ENCODE measurements at regions not wholly inside any gene's neighbourhood (a gene's known extent, or its start where the extent isn't known, plus 50 kb on each side); places are given as distances from the start of the nearest gene placed in this dataset.
"Not testable (repeated sequence)": the region's sequence is repeated elsewhere in the genome, so short reads cannot be mapped to it uniquely, and the experiment has no call there.

GRCh38 chr9:26240020-26240419, 561.8 kb upstream of the TUSC1 start:
- DNase-seq (ENCODE audit: low spot score), result no peak

- no peak for DNase-seq (ENCODE audit: low spot score)
Observed at GRCh38 chr9:26237256-26237655, 559.0 kb upstream of the TUSC1 start.

- no peak for DNase-seq (ENCODE audit: low spot score)
Observed at GRCh38 chr9:26234865-26235264, 556.6 kb upstream of the TUSC1 start.

- no peak for DNase-seq (ENCODE audit: low spot score)
Observed at GRCh38 chr9:26231391-26231790, 553.1 kb upstream of the TUSC1 start.

- no peak for DNase-seq (ENCODE audit: low spot score)
Observed at GRCh38 chr9:26229324-26230054, 551.2 kb upstream of the TUSC1 start.

GRCh38 chr9:26228273-26228672, 550.0 kb upstream of the TUSC1 start:
- DNase-seq (ENCODE audit: low spot score), result no peak

GRCh38 chr9:26221290-26221689, 543.0 kb upstream of the TUSC1 start:
- DNase-seq (ENCODE audit: low spot score), result no peak

GRCh38 chr9:26220367-26220766, 542.1 kb upstream of the TUSC1 start:
- no peak for DNase-seq (ENCODE audit: low spot score)

GRCh38 chr9:26219961-26220360, 541.7 kb upstream of the TUSC1 start:
- DNase-seq (ENCODE audit: low spot score), result no peak

GRCh38 chr9:26216702-26217101, 538.5 kb upstream of the TUSC1 start:
- DNase-seq (ENCODE audit: low spot score), result no peak

GRCh38 chr9:26214713-26215444, 536.6 kb upstream of the TUSC1 start:
- DNase-seq (ENCODE audit: low spot score), result not testable (repeated sequence)

GRCh38 chr9:26210338-26210851, 532.2 kb upstream of the TUSC1 start:
- no peak for DNase-seq (ENCODE audit: low spot score)

GRCh38 chr9:26205261-26205660, 527.0 kb upstream of the TUSC1 start:
- no peak for DNase-seq (ENCODE audit: low spot score)

- no peak for DNase-seq (ENCODE audit: low spot score)
Observed at GRCh38 chr9:26193237-26193636, 515.0 kb upstream of the TUSC1 start.

- DNase-seq (ENCODE audit: low spot score), result no peak
Observed at GRCh38 chr9:26191711-26192110, 513.5 kb upstream of the TUSC1 start.

GRCh38 chr9:26181836-26182235, 503.6 kb upstream of the TUSC1 start:
- no peak for DNase-seq (ENCODE audit: low spot score)

- DNase-seq (ENCODE audit: low spot score), result no peak
Observed at GRCh38 chr9:26176628-26177027, 498.4 kb upstream of the TUSC1 start.

- DNase-seq (ENCODE audit: low spot score), result no peak
Observed at GRCh38 chr9:26175264-26175663, 497.0 kb upstream of the TUSC1 start.

GRCh38 chr9:26172301-26172700, 494.1 kb upstream of the TUSC1 start:
- no peak for DNase-seq (ENCODE audit: low spot score)

- DNase-seq (ENCODE audit: low spot score), result no peak
Observed at GRCh38 chr9:26171691-26172090, 493.4 kb upstream of the TUSC1 start.

GRCh38 chr9:26170190-26170589, 491.9 kb upstream of the TUSC1 start:
- DNase-seq (ENCODE audit: low spot score), result no peak

- DNase-seq (ENCODE audit: low spot score), result no peak
Observed at GRCh38 chr9:26169708-26170107, 491.5 kb upstream of the TUSC1 start.

GRCh38 chr9:26166537-26166936, 488.3 kb upstream of the TUSC1 start:
- DNase-seq (ENCODE audit: low spot score), result no peak
